ENCODE measurements at regions not wholly inside any gene's neighbourhood (a gene's known extent, or its start where the extent isn't known, plus 50 kb on each side); places are given as distances from the start of the nearest gene placed in this dataset.

GRCh38 chr14:38758661-38759060 is 344.4 kb downstream of the SEC23A start:
- TF ChIP-seq, protein P1, sequence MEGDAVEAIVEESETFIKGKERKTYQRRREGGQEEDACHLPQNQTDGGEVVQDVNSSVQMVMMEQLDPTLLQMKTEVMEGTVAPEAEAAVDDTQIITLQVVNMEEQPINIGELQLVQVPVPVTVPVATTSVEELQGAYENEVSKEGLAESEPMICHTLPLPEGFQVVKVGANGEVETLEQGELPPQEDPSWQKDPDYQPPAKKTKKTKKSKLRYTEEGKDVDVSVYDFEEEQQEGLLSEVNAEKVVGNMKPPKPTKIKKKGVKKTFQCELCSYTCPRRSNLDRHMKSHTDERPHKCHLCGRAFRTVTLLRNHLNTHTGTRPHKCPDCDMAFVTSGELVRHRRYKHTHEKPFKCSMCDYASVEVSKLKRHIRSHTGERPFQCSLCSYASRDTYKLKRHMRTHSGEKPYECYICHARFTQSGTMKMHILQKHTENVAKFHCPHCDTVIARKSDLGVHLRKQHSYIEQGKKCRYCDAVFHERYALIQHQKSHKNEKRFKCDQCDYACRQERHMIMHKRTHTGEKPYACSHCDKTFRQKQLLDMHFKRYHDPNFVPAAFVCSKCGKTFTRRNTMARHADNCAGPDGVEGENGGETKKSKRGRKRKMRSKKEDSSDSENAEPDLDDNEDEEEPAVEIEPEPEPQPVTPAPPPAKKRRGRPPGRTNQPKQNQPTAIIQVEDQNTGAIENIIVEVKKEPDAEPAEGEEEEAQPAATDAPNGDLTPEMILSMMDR (IDR thresholded peaks at IDR 0.05): no peak
- TF ChIP-seq POLR2AphosphoS5 (IDR thresholded peaks at IDR 0.05; ENCODE audit: low read depth, low read length): no peak
- no peak for TF ChIP-seq SIN3A (IDR thresholded peaks at IDR 0.05; ENCODE audit: borderline replicate concordance, insufficient read depth, low read depth, low read length)
- TF ChIP-seq TCF7L2 (IDR thresholded peaks at IDR 0.05; ENCODE audit: low read depth, low read length): no peak

Measured in Panc1 (cell line).